Skin of body (tissue), 1 donor: ENCODE measurements at regions not wholly inside any gene's neighbourhood (a gene's known extent, or its start where the extent isn't known, plus 50 kb on each side); places are given as distances from the start of the nearest gene placed in this dataset.

Experiments used
- DNase-seq: peaks from one replicate; lab custom pipeline; 2025; lab: John Stamatoyannopoulos, UW

DNA sequence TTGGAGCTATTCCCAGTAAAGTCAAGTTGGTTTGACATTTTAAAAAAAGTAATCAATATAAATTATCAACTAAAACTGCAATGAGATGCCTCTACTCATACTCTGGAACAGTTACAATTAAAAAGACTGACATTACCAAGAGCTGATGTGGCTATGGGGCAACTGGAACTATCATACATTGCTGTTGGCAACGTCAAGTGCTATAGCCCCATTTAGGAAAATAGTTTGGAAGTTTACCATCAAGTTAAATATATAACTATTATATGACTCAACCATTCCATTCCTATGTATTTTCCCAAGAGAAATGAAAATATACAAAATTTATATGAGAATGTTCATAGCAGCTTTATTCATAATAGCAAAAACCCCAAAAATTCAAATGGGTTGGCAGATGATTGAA is 111.4 kb upstream of the HDGFL1 start:
- DNase-seq: no peak

DNA sequence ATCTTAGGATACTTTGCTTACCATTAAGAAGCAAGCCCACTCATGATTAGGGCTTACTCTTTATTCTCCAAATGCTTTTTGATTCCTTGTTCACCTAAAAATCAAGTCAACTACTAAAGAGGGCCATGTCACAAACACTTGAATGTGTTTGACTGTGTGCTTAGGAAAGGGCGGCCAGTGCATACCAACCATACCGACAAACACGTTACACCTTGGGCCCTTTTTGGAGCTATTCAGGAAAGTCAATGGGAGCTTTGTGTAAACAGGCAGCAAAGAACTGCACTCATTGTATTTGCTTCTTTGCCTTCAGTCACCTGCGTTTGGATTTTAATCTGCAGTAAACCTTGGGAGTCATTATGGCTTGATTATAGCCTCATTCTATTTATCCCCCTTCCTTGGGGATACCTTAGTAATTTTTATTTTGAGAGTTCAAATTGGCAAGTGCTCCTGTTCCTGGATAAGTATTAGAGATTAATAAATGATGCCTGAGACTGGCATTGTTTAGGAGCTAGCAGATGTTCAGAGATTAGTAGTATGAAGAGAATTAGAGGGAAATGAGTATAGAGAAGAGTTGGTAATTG is 102.6 kb upstream of the HDGFL1 start:
- no peak for DNase-seq

DNA sequence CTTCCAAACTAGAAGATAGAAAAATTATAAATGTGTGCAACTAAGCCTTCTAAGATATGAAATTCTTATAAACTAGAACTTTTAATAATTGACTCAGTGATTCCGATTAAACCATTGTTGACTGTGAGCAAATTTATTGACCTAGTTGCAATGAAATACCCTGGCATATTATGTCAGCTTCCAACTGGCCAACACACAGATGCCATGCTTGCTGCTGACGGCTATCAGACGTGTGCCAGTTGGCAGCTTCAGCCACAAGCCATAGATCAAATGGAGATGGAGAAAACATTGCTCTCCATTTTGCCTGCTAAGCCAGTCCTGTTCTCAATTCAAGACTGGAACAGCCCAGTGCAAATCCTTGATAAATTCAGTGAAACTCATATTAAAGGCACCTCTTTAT is 101.7 kb upstream of the HDGFL1 start:
- DNase-seq: no peak

- DNase-seq: peak; percentile 52
Observed at GRCh38 chr6:22468256-22468965, 101.0 kb upstream of the HDGFL1 start.

GRCh38 chr6:22470454-22471131 is 98.8 kb upstream of the HDGFL1 start:
- no peak for DNase-seq

- peak; percentile 69 for DNase-seq
Observed at GRCh38 chr6:22471132-22471690, 98.2 kb upstream of the HDGFL1 start.

GRCh38 chr6:22471746-22472145 is 97.6 kb upstream of the HDGFL1 start:
- DNase-seq: no peak

DNA sequence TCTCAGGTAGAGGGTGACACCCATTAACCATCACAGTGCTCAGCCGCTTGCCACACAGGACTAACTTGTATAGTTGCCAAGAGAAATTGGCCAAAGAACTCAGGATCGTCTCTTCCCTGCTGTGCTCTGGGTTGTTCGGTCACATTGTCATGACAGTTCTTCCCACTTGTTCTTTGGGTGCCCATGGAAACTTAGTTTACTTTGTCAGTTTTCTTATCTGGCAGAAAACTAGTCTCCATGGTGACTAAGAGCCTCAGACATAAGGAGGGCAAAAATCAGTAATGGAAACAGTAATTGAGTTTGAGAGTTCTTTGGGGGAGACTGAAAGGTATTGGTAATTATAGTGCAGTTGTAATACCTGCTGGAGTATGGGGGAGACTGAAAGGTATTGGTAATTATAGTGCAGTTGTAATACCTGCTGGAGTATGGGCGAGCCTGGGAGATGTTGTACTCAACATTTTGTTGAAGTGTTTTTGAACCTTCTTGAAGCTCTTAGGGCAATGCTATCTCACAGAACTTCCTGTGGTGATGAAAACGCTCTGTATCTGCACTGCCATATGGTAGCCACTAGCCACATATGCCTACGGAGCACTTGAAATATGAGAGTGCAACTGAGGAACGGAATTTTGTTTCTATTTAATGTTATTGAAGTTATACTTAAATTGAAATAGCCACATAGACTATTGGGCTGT is 95.2 kb upstream of the HDGFL1 start:
- DNase-seq: no peak

DNA sequence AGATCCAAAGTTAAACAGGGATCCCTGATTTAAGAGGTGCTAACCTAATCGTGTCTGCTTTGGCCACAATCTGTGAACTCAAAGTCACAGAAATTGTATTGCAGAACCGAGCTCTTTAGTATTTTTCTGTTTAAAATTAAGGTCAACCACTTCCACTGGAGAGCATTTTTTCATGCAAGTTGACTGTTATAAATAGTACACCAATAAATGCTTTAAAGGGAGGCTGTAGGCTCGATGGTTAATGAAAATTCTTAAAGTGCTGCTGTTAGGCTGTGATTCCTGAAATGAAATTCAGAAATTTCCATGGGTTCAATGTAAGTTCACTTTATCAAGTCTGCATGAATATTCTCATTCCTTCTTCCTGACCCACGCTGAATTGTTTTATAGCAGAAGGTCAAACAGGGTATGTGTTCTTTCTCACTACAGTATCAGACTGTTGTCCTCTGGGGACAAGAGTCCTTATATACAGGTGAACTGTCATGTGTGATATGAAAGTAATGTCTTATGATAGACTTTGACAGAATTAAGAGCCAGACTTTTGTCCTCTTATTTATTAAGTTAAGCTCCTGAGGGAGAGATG is 92.5 kb upstream of the HDGFL1 start:
- no peak for DNase-seq

DNA sequence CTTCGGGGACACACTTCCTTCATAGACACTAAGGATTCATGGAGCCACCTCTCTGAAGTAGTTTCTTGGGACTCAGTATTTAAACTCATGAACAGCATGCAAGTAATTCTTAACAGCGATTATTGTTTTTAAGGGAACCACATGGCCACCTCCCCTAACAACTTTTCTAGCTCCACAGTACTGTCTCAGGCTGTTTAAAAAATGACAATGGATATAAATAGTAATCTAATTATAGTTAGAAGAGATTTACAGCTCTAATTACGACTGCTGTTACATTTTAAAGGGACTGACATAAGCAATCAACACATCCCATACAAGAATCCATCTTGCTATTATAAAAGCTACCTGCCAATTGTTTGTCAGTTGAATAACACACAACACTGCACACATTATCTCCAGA is 72.1 kb upstream of the HDGFL1 start:
- peak; percentile 9 for DNase-seq

DNA sequence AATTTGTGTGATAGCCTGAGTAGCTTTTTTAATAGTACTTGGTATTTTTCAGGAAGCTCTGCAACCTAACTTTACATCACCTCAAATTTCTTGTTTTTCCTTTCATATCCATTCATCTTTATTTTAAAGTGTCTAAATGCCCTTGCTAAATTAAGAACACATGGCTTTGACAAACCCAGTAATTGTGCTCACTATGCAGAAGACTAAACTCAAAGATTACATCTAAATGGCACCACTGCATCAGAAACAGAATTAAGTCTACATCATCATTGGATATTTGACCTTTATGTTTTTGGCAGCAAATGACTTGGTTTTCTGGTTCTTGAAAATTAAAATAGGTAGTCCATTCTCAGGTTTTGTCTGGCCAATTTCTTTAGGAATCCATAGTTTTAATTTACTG is 69.6 kb upstream of the HDGFL1 start:
- DNase-seq: no peak

DNA sequence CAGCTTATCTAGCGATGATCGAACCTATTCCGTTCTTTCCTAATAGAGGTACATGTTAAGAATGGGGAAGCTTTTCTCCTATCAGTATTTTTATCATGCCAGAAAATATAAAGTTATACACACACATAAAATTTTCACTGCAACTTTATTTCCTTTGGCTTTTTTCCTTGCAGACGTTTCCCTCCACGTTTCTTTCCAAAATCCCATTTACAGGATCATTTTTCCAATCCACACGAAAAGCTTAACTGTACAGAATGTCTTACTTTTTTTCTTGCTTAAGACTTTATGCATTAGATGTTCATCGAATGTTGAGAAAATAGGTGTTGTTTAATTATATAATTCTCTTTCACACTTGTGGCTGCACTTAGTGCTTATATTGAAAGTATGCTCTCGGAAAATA is 62.9 kb upstream of the HDGFL1 start:
- DNase-seq: no peak

GRCh38 chr6:22512686-22513427 is 56.5 kb upstream of the HDGFL1 start:
- DNase-seq: peak; percentile 66

- no peak for DNase-seq
Observed at GRCh38 chr6:22513667-22514066, 55.7 kb upstream of the HDGFL1 start.

DNA sequence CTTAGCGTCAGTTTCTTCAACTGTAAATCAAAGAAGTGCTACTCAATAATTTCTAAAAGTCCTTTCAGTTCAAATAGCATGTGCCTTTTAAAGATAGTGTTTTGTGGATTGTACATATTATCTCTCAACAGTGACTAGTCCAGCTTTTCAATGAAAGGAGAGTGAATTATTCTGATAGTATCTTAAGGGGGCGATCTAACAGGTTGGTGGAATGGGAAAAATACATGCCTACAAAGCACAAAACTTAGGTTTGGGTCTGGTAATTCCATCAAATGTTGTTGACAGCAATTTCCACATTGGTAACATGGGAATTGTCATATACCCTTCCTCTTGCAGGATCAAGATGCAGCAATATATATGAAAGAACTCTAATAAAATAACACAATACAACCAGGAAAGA is 50.1 kb upstream of the HDGFL1 start:
- DNase-seq: no peak
